ENCODE measurements at regions not wholly inside any gene's neighbourhood (a gene's known extent, or its start where the extent isn't known, plus 50 kb on each side); places are given as distances from the start of the nearest gene placed in this dataset.
"Not testable (repeated sequence)": the region's sequence is repeated elsewhere in the genome, so short reads cannot be mapped to it uniquely, and the experiment has no call there.

DNA sequence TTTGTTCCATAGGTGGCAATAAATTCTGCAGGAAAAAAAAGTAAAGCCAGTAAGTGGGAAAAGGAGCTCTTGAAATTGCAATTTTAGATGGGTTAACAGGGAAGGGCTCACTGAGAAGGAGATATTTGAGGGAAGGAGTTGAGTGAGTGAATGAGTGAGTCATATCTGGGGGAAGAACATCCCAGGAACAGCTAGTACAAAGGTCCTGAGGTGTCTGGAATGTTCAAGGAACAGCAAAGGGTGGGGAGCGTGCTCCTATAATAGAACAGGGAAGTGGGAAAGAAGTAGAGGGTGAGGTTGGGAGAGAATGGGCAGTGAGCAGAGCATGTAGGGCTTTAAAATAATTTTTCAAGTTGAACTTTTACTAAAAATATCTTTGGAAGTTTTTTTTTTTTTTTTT is 68.0 kb upstream of the PSME4 start:
- ChIA-PET CTCF (no interaction called here), POLR2A (no interaction called here)
- Mint-ChIP-seq H3K9me3 (ENCODE audit: unreplicated experiment) (no peaks in the 10 kb centered on the region), H3K36me3 (ENCODE audit: insufficient read depth, unreplicated experiment) (no peaks in the 10 kb centered on the region), H3K27ac (ENCODE audit: unreplicated experiment) (no peak overlapping the region), H3K4me1 (ENCODE audit: low read depth, unreplicated experiment) (peaks cover 7% of the 10 kb centered on the region), H3K27me3 (ENCODE audit: insufficient read depth, unreplicated experiment) (no peaks in the 10 kb centered on the region), H3K4me3 (ENCODE audit: unreplicated experiment) (no peak overlapping the region)
- Histone ChIP-seq H3K4me1 (no peaks in the 10 kb centered on the region), H3K4me3 (ENCODE audit: low read depth, low read length) (no peak overlapping the region), H3K36me3 (ENCODE audit: control insufficient read depth, insufficient read depth, low read length) (no peaks in the 10 kb centered on the region), H3K9me3 (no peaks in the 10 kb centered on the region), H3K27me3 (replicated peaks; ENCODE audit: control insufficient read depth, insufficient read depth, low read length) (no peaks in the 10 kb centered on the region)
- no peak for DNase-seq
- intact Hi-C loops (cut with micrococcal nuclease; ENCODE audit: unreplicated experiment): no loop called here
- TF ChIP-seq, protein P1, sequence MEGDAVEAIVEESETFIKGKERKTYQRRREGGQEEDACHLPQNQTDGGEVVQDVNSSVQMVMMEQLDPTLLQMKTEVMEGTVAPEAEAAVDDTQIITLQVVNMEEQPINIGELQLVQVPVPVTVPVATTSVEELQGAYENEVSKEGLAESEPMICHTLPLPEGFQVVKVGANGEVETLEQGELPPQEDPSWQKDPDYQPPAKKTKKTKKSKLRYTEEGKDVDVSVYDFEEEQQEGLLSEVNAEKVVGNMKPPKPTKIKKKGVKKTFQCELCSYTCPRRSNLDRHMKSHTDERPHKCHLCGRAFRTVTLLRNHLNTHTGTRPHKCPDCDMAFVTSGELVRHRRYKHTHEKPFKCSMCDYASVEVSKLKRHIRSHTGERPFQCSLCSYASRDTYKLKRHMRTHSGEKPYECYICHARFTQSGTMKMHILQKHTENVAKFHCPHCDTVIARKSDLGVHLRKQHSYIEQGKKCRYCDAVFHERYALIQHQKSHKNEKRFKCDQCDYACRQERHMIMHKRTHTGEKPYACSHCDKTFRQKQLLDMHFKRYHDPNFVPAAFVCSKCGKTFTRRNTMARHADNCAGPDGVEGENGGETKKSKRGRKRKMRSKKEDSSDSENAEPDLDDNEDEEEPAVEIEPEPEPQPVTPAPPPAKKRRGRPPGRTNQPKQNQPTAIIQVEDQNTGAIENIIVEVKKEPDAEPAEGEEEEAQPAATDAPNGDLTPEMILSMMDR (IDR thresholded peaks at IDR 0.05; ENCODE audit: insufficient read depth in 1 of 2, low read depth in 1 of 2, low read length in 1 of 2, severe bottlenecking in 1 of 2, unreplicated experiment in 1 of 2): no peak
- no TSS peak for BruUV-seq (replicated peaks)

DNA sequence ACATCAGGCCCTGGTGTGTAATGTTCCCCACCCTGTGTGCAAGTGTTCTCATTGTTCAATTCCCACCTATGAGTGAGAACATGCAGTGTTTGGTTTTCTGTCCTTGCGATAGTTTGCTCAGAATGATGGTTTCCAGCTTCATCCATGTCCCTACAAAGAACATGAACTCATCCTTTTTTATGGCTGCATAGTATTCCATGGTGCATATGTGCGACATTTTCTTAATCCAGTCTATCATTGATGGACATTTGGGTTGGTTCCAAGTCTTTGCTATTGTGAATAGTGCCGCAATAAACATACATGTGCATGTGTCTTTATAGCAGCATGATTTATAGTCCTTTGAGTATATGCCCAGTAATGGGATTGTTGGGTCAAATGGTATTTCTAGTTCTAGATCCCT is 60.5 kb upstream of the PSME4 start:
- BruUV-seq (replicated peaks); H3K27me3 Mint-ChIP-seq (ENCODE audit: insufficient read depth, unreplicated experiment); CTCF ChIA-PET; H3K4me3 Mint-ChIP-seq (ENCODE audit: unreplicated experiment); intact Hi-C loops (cut with micrococcal nuclease; ENCODE audit: unreplicated experiment); DNase-seq; H3K4me3 ChIP-seq (ENCODE audit: low read depth, low read length); H3K27me3 ChIP-seq (replicated peaks; ENCODE audit: control insufficient read depth, insufficient read depth, low read length); H3K27ac Mint-ChIP-seq (ENCODE audit: unreplicated experiment); POLR2A ChIA-PET; H3K36me3 Mint-ChIP-seq (ENCODE audit: insufficient read depth, unreplicated experiment); H3K36me3 ChIP-seq (ENCODE audit: control insufficient read depth, insufficient read depth, low read length); H3K9me3 ChIP-seq: not testable (repeated sequence)
- peaks cover 14% of the 10 kb centered on the region for H3K4me1 ChIP-seq
- Mint-ChIP-seq H3K4me1 (ENCODE audit: low read depth, unreplicated experiment) (peaks cover 15% of the 10 kb centered on the region), H3K9me3 (ENCODE audit: unreplicated experiment) (peaks cover 10% of the 10 kb centered on the region)

DNA sequence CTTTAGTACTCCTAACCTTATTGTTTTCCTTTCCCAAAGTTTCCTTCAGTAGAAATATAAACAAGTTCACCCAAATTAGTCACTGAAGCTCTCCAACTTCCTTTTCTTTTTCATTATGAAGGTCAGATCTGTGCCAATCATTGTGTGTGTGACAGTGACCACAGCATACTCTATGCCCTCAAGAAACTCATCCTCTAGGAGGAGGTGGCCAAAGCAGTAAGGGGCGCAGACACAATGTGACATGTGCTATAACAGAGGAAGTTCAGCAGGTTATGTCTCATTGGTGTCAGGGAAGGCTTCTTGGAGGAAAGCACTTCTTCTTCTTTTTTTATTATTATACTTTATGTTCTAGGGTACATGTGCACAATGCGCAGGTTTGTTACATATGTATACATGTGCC is 60.0 kb upstream of the PSME4 start:
- DNase-seq: no peak
- POLR2A ChIA-PET: no interaction called here
- Mint-ChIP-seq H3K27me3 (ENCODE audit: insufficient read depth, unreplicated experiment) (no peaks in the 10 kb centered on the region), H3K27ac (ENCODE audit: unreplicated experiment) (no peak overlapping the region), H3K9me3 (ENCODE audit: unreplicated experiment) (peaks cover 10% of the 10 kb centered on the region), H3K4me3 (ENCODE audit: unreplicated experiment) (no peak overlapping the region), H3K36me3 (ENCODE audit: insufficient read depth, unreplicated experiment) (no peaks in the 10 kb centered on the region), H3K4me1 (ENCODE audit: low read depth, unreplicated experiment) (peaks cover 15% of the 10 kb centered on the region)
- Histone ChIP-seq H3K4me1 (peaks cover 14% of the 10 kb centered on the region), H3K36me3 (ENCODE audit: control insufficient read depth, insufficient read depth, low read length) (no peaks in the 10 kb centered on the region), H3K4me3 (ENCODE audit: low read depth, low read length) (no peak overlapping the region), H3K9me3 (no peaks in the 10 kb centered on the region), H3K27me3 (replicated peaks; ENCODE audit: control insufficient read depth, insufficient read depth, low read length) (no peaks in the 10 kb centered on the region)
- TF ChIP-seq, protein P1 (IDR thresholded peaks at IDR 0.05; ENCODE audit: insufficient read depth in 1 of 2, low read depth in 1 of 2, low read length in 1 of 2, severe bottlenecking in 1 of 2, unreplicated experiment in 1 of 2): no peak
- intact Hi-C loops (cut with micrococcal nuclease; ENCODE audit: unreplicated experiment): no loop called here
- CTCF ChIA-PET: no interaction called here
- no TSS peak for BruUV-seq (replicated peaks)

DNA sequence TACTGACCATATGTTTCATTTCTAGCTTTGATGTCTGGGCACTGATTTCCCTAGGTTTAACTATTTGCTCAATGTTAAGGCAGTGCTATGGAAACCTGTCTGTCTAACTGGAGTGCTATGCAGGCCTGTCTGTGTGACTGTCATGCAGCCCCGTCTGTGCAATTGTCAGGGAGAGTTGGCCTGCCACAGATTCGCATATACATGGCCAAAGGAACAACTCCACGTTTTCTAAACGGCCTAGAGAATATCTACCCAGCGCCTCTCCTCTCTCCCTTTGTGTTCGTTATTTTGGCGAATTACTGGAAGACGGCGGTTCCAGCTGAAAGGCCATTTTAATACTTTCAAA is 59.6 kb upstream of the PSME4 start:
- H3K27ac Mint-ChIP-seq (ENCODE audit: unreplicated experiment): no peak overlapping the region
- CTCF ChIA-PET: no interaction called here
- TF ChIP-seq, protein P1 (IDR thresholded peaks at IDR 0.05; ENCODE audit: insufficient read depth in 1 of 2, low read depth in 1 of 2, low read length in 1 of 2, severe bottlenecking in 1 of 2, unreplicated experiment in 1 of 2): no peak
- intact Hi-C loops (cut with micrococcal nuclease; ENCODE audit: unreplicated experiment): no loop called here
- H3K27me3 Mint-ChIP-seq (ENCODE audit: insufficient read depth, unreplicated experiment): no peaks in the 10 kb centered on the region
- Histone ChIP-seq H3K4me1 (peaks cover 14% of the 10 kb centered on the region), H3K36me3 (ENCODE audit: control insufficient read depth, insufficient read depth, low read length) (no peaks in the 10 kb centered on the region), H3K4me3 (ENCODE audit: low read depth, low read length) (no peak overlapping the region), H3K9me3 (no peaks in the 10 kb centered on the region; the same call in 1 of the 2 replicates), H3K27me3 (replicated peaks; ENCODE audit: control insufficient read depth, insufficient read depth, low read length) (no peaks in the 10 kb centered on the region)
- peaks cover 15% of the 10 kb centered on the region for H3K9me3 Mint-ChIP-seq (ENCODE audit: unreplicated experiment)
- no TSS peak for BruUV-seq (replicated peaks)
- POLR2A ChIA-PET: interaction anchor here (0.5 kb wide), 1 partner anchor 62 kb away, joined by 3 read pairs; no protein-coding TSS in a partner anchor
- H3K4me1 Mint-ChIP-seq (ENCODE audit: low read depth, unreplicated experiment): peaks cover 15% of the 10 kb centered on the region
- no peak for DNase-seq
- no peak overlapping the region for H3K4me3 Mint-ChIP-seq (ENCODE audit: unreplicated experiment)
- no peaks in the 10 kb centered on the region for H3K36me3 Mint-ChIP-seq (ENCODE audit: insufficient read depth, unreplicated experiment)
